Nephron (organoid): ENCODE measurements at regions not wholly inside any gene's neighbourhood (a gene's known extent, or its start where the extent isn't known, plus 50 kb on each side); places are given as distances from the start of the nearest gene placed in this dataset.
A peak's percentile ranks its signal among the peaks of the same experiment; 100 is the strongest.

Source experiments
- H3K27ac Mint-ChIP-seq, 3 experiments: 2 replicates each; pipeline ENCODE4 v1.8.0; 2020; ENCODE audit warnings: mixed read lengths in 3 of 3, mild to moderate bottlenecking in 2 of 3, moderate library complexity in 1 of 3
- H3K27me3 Mint-ChIP-seq: 2 replicates; pipeline ENCODE4 v1.8.0; 2021; ENCODE audit warnings: low read depth, mild to moderate bottlenecking, moderate library complexity, mixed read lengths
- H3K36me3 Mint-ChIP-seq: 2 replicates; pipeline ENCODE4 v1.8.0; 2020; ENCODE audit warnings: low read depth, mixed read lengths
- H3K4me1 Mint-ChIP-seq: 2 replicates; pipeline ENCODE4 v1.8.0; 2020; ENCODE audit warnings: mixed read lengths
- H3K4me3 Mint-ChIP-seq, 3 experiments: 2 replicates each; pipeline ENCODE4 v1.8.0; 2020; ENCODE audit warnings: mild to moderate bottlenecking in 3 of 3, mixed read lengths in 3 of 3, moderate library complexity in 2 of 3
- H3K9me3 Mint-ChIP-seq: 2 replicates; pipeline ENCODE4 v1.8.0; 2020; ENCODE audit warnings: mixed read lengths
- TF ChIP-seq, protein P1 (sequence below), 3 experiments: fragments of 200-600 bp; sonication (generic); IDR thresholded peaks; one replicate each; pipeline ENCODE4 v1.5.0; 2021; ENCODE audit warnings: antibody characterized with exemption in 3 of 3; ENCODE audit not compliant: unreplicated experiment in 3 of 3

DNA sequence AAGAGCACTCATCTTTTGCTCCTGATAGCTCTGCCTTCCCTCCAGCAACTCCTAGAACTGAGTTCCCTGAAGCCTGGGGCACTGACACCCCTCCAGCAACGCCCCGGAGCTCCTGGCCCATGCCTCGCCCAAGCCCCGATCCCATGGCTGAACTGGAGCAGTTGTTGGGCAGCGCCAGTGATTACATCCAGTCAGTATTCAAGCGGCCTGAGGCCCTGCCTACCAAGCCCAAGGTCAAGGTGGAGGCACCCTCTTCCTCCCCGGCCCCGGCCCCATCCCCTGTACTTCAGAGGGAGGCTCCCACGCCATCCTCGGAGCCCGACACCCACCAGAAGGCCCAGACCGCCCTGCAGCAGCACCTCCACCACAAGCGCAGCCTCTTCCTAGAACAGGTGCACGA, 62.4 kb downstream of the TET3 start:
- no peak overlapping the region for H3K4me3 Mint-ChIP-seq
- H3K27ac Mint-ChIP-seq = no peak overlapping the region
- no peaks in the 10 kb centered on the region for H3K9me3 Mint-ChIP-seq
- H3K36me3 Mint-ChIP-seq = peaks cover 41% of the 10 kb centered on the region
- TF ChIP-seq, protein P1, sequence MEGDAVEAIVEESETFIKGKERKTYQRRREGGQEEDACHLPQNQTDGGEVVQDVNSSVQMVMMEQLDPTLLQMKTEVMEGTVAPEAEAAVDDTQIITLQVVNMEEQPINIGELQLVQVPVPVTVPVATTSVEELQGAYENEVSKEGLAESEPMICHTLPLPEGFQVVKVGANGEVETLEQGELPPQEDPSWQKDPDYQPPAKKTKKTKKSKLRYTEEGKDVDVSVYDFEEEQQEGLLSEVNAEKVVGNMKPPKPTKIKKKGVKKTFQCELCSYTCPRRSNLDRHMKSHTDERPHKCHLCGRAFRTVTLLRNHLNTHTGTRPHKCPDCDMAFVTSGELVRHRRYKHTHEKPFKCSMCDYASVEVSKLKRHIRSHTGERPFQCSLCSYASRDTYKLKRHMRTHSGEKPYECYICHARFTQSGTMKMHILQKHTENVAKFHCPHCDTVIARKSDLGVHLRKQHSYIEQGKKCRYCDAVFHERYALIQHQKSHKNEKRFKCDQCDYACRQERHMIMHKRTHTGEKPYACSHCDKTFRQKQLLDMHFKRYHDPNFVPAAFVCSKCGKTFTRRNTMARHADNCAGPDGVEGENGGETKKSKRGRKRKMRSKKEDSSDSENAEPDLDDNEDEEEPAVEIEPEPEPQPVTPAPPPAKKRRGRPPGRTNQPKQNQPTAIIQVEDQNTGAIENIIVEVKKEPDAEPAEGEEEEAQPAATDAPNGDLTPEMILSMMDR (IDR thresholded peaks at IDR 0.05; ENCODE audit: unreplicated experiment in 3 of 3) = no peak
- no peaks in the 10 kb centered on the region for H3K27me3 Mint-ChIP-seq
- peaks cover 44% of the 10 kb centered on the region for H3K4me1 Mint-ChIP-seq

DNA sequence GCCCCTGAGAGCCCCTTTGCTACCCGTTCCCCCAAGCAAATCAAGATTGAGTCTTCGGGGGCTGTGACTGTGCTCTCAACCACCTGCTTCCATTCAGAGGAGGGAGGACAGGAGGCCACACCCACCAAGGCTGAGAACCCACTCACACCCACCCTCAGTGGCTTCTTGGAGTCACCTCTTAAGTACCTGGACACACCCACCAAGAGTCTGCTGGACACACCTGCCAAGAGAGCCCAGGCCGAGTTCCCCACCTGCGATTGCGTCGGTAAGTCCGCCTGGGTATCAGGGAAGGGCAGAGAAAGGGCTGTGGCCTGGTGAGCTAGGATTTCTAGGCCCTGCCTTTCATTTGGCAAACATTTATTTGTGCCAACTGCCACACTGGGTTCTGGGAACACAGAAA, 63.4 kb downstream of the TET3 start:
- Mint-ChIP-seq H3K27me3 (no peaks in the 10 kb centered on the region), H3K4me3 (no peak overlapping the region), H3K4me1 (peaks cover 38% of the 10 kb centered on the region), H3K27ac (no peak overlapping the region), H3K9me3 (no peaks in the 10 kb centered on the region), H3K36me3 (peaks cover 43% of the 10 kb centered on the region)
- TF ChIP-seq, protein P1 (IDR thresholded peaks at IDR 0.05; ENCODE audit: unreplicated experiment in 3 of 3) = no peak

DNA sequence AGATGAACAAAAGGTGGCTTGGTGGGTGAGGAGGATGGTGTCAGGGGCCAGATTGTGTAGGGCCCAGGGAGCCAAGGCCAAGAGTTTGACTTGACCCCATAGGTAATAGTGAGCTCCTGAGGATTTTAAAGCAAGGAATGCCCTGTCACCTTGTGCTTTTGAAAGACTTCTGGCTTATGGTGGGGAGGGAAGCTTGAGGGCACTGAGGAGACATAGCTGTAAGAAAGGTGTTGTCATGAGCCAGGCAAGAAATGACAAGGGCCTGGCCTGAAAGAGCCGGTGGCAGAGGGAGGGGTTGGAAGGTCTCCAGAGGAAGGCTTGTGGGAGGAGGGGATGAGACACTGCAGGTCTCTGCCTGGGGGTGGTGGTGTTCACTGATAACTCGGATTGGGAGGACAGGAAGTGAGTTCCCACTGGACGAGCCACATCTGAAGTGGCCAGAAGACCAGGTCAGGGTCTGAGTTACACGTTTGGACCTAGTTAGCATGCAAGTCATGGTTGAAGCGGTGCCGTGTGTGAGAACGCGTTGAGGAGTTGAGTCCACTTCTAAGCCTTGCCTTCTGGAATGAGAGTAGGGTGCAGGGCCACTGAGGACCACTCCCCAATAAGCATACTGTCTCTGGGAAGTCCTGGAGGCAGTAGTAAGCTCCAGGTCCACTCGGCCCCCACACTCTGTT, 64.3 kb downstream of the TET3 start:
- Mint-ChIP-seq H3K4me1 (peaks cover 42% of the 10 kb centered on the region), H3K27ac (peak overlapping the region in 1 of 3 experiments; percentile 12), H3K4me3 (no peak overlapping the region), H3K27me3 (no peaks in the 10 kb centered on the region), H3K9me3 (no peaks in the 10 kb centered on the region), H3K36me3 (peaks cover 48% of the 10 kb centered on the region)
- TF ChIP-seq, protein P1 (IDR thresholded peaks at IDR 0.05; ENCODE audit: unreplicated experiment in 3 of 3) = no peak

DNA sequence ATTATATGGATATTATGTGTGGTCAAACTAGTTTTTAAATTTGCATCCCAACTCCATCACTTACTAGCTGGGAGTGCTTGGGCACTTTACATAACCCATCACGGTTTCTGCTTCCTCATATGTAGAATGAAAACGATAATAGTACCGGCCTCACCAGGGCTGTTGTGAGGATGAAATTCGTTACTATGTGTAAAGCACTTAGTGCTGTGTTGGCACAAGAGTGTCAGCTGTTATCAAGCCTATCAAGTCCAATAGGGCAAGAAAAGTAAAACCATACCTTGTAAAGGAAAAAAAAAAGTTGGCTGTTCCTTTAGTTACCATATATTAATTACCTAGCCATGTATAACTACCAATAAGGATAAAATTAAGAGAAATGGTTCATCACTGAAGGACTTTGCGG, 65.4 kb downstream of the TET3 start:
- H3K9me3 Mint-ChIP-seq = no peaks in the 10 kb centered on the region

DNA sequence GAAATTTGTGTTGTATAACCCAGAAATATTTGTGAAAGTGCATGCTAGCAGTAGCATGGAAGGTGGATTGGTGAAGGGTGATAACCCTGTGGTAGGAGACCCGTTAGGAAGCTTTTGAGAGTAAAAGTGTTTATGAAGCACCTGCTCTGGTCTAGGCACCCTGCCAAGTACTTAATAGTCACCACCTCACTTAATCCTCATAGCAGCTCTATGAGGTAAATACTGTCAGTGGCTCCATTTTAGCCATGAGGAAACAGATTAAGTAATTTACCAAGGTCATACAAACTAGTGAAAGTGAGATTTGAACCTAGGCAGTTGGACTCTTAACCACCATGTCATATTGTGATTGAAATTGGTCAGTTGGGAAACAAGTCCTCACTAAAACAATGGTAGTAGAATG, 66.8 kb downstream of the TET3 start:
- TF ChIP-seq, protein P1 (IDR thresholded peaks at IDR 0.05; ENCODE audit: unreplicated experiment in 3 of 3) = no peak
- Mint-ChIP-seq H3K4me3 (no peak overlapping the region), H3K9me3 (no peaks in the 10 kb centered on the region), H3K27ac (no peak overlapping the region), H3K36me3 (peaks cover 43% of the 10 kb centered on the region), H3K27me3 (no peaks in the 10 kb centered on the region), H3K4me1 (peaks cover 32% of the 10 kb centered on the region)

More for the DNA sequence above, 65.4 kb downstream of the TET3 start:
- TF ChIP-seq, protein P1 (IDR thresholded peaks at IDR 0.05; ENCODE audit: unreplicated experiment in 3 of 3) = no peak
- Mint-ChIP-seq H3K27ac (no peak overlapping the region), H3K36me3 (peaks cover 49% of the 10 kb centered on the region), H3K27me3 (no peaks in the 10 kb centered on the region), H3K4me1 (peaks cover 40% of the 10 kb centered on the region), H3K4me3 (no peak overlapping the region)
